SH-SY5Y (cell line): ENCODE measurements at regions not wholly inside any gene's neighbourhood (a gene's known extent, or its start where the extent isn't known, plus 50 kb on each side); places are given as distances from the start of the nearest gene placed in this dataset.

ENCODE experiments used
- GATA2 ChIP-seq: IDR thresholded peaks from 2 replicates; pipeline ENCODE4 v1.6.1; 2011; ENCODE audit warnings: mild to moderate bottlenecking, low read depth, low read length
- GATA3 ChIP-seq: IDR thresholded peaks from 2 replicates; pipeline ENCODE4 v1.6.1; 2011; ENCODE audit warnings: low read depth, mild to moderate bottlenecking, low read length, moderate library complexity

DNA sequence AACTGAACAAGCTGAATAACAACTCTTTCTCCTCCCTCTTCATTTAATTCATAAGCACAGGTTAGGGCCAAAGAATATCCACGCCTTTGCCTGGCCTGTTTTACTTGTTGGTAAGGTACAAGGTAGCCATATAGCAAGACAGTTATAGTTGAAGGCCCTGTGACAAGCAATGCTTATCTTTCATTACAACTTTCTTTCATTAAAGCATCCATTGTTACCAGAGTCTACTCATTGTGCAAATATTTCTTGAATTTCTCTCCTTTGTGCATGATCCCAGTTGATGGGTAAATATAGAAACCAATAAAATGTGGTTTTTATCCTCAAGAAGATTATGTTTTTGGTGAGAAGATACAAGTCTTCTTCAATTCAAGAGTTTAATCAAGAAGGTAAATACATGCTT is 140.2 kb downstream of the UBE2E3 start:
- TF ChIP-seq GATA2: no peak
- no peak for TF ChIP-seq GATA3
